ENCODE measurements at regions not wholly inside any gene's neighbourhood (a gene's known extent, or its start where the extent isn't known, plus 50 kb on each side); places are given as distances from the start of the nearest gene placed in this dataset.
"Not testable (repeated sequence)": the region's sequence is repeated elsewhere in the genome, so short reads cannot be mapped to it uniquely, and the experiment has no call there.

DNA sequence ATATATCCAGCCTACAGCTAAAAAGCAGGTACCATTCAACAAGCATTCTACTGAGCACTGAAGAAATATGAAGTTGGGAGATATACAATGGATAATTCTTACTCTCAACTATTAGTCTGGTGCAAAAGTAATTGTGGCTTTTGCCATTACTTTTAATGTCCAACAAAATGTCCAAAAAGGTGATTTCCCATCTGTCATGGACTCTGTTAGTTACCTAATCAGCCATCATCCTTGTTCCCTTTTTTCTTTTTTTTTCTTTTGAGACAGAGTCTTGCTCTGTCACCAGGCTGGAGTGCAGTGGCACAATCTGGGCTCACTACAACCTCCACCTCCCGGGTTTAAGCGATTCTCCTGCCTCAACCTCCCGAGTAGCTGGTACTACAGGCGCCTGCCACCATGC lies 76.6 kb upstream of the MON1B start:
- DNase-seq (ENCODE audit: insufficient read length, low spot score); FAIRE-seq: not testable (repeated sequence)

DNA sequence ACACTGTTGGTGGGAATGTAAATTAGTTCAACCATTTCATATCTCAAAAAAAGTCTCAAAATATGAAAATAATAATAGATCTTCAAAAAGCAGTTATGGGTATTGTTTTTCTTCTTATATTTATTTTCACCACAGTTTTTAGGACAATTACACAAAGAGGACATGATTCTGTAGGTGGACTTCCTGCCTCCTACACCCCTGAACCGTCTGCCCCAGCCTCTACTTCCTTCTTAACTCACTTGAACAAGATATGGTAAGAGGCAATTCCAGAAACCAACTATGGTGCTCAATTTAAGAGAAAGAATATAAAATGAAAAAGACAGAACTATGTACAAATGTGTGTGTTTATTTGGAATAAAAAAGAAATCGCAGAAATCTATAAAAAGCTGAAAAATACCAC lies 74.1 kb upstream of the MON1B start:
- no peak for FAIRE-seq
- DNase-seq (ENCODE audit: insufficient read length, low spot score) = no peak

DNA sequence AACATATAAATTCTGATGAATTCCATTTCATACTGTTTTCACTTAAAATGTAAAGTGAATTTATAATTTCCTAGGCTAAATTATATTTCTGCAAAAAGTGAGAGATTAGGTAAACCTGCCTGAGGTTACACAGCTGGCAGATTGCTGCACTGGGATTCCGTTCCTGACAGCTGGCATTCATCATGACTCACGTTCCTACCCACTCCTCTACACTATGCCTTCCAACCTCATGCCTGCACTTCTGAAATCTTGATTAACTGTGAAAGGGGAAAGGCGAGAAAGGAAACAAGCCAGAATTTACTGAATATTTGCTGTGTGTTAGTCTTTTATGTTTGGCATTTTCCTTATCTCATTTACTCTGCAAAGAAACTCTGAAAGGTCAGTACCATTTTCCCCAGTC lies 73.3 kb upstream of the MON1B start:
- no peak for DNase-seq (ENCODE audit: insufficient read length, low spot score)
- FAIRE-seq = no peak

GRCh38 chr16:77131398-77131797 lies 59.6 kb upstream of the MON1B start:
- no peak for FAIRE-seq
- no peak for DNase-seq (ENCODE audit: insufficient read length, low spot score)

GRCh38 chr16:77132051-77132618 lies 58.9 kb upstream of the MON1B start:
- FAIRE-seq = no peak
- DNase-seq (ENCODE audit: insufficient read length, low spot score) = no peak

DNA sequence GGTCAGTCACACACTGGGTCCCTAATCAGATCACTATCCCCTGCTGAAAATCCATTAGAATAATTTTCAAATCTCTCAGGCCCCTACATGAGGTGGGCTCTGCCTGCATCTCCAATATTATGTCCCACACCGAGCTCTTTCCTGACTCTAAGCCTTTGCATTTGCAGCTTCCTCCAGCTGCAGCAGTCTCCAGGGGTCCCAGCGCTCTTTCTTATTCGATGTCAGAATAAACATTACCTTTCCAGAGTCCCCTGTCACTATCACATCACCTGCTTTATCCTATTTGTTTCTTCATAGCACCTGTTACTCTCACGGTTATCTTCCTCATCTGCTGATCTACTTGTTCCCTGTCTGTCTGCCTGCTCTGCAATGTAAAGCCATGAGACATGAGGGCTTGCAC lies 57.3 kb upstream of the MON1B start:
- DNase-seq (ENCODE audit: insufficient read length, low spot score) = no peak
- FAIRE-seq = no peak

DNA sequence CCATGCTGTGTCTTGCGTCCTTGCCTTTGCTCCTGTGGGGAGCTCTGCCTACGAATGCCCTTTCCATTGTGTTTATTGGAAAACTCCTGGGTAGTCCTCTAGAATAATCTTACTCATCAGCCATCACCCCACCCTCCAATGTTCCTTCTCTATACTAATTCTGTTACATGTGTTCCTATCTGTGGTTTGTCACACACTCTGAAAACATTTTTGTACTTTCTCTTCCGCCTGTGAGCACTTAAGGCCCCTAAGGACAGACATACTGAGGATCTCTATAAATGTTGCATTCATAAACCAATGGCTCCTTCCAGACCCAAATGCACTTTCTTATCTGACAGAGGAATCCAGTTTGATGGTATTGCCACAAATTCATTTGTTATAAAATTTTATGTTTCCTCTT lies 53.9 kb upstream of the MON1B start:
- no peak for FAIRE-seq
- DNase-seq (ENCODE audit: insufficient read length, low spot score) = no peak

All from GM19239 (cell line).